GM19035 (cell line): ENCODE measurements at regions not wholly inside any gene's neighbourhood (a gene's known extent, or its start where the extent isn't known, plus 50 kb on each side); places are given as distances from the start of the nearest gene placed in this dataset.
"Not testable (repeated sequence)": the region's sequence is repeated elsewhere in the genome, so short reads cannot be mapped to it uniquely, and the experiment has no call there.

Experiments used
- ATAC-seq: cut with Tn5 transposase; IDR thresholded peaks from one replicate; pipeline ENCODE4 v1.9.1; 2021; ENCODE audit not compliant: unreplicated experiment

GRCh38 chr12:19819231-19819630 is 379.9 kb downstream of the AEBP2 start:
- no peak for ATAC-seq

- no peak for ATAC-seq
Observed at GRCh38 chr12:19822476-19822875, 383.2 kb downstream of the AEBP2 start.

- ATAC-seq, result not testable (repeated sequence)
Observed at GRCh38 chr12:19823326-19823725, 384.0 kb downstream of the AEBP2 start.

- no peak for ATAC-seq
Observed at GRCh38 chr12:19826980-19827550, 387.8 kb downstream of the AEBP2 start.

GRCh38 chr12:19829100-19829853 is 390.0 kb downstream of the AEBP2 start:
- ATAC-seq, result no peak

- no peak for ATAC-seq
Observed at GRCh38 chr12:19830446-19830845, 391.2 kb downstream of the AEBP2 start.

- no peak for ATAC-seq
Observed at GRCh38 chr12:19833775-19834501, 394.6 kb downstream of the AEBP2 start.

GRCh38 chr12:19834592-19834991 is 395.3 kb downstream of the AEBP2 start:
- ATAC-seq, result no peak

- ATAC-seq, result no peak
Observed at GRCh38 chr12:19836056-19836455, 396.8 kb downstream of the AEBP2 start.

- ATAC-seq, result no peak
Observed at GRCh38 chr12:19836456-19836855, 397.2 kb downstream of the AEBP2 start.

- no peak for ATAC-seq
Observed at GRCh38 chr12:19837543-19837942, 398.3 kb downstream of the AEBP2 start.

- ATAC-seq, result no peak
Observed at GRCh38 chr12:19841451-19841850, 402.2 kb downstream of the AEBP2 start.

- ATAC-seq, result no peak
Observed at GRCh38 chr12:19842116-19842515, 402.8 kb downstream of the AEBP2 start.

- ATAC-seq, result no peak
Observed at GRCh38 chr12:19844224-19844623, 404.9 kb downstream of the AEBP2 start.

GRCh38 chr12:19846574-19846973 is 407.3 kb downstream of the AEBP2 start:
- ATAC-seq, result no peak

- peak; percentile 69 for ATAC-seq
Observed at GRCh38 chr12:19847294-19848059, 408.2 kb downstream of the AEBP2 start.

GRCh38 chr12:19848421-19848820 is 409.1 kb downstream of the AEBP2 start:
- ATAC-seq, result no peak

GRCh38 chr12:19849208-19849607 is 409.9 kb downstream of the AEBP2 start:
- ATAC-seq, result no peak

- ATAC-seq, result no peak
Observed at GRCh38 chr12:19850346-19851065, 411.2 kb downstream of the AEBP2 start.

- no peak for ATAC-seq
Observed at GRCh38 chr12:19852100-19852855, 413.0 kb downstream of the AEBP2 start.
